Gastrocnemius medialis (tissue), 4 donors: ENCODE measurements at regions not wholly inside any gene's neighbourhood (a gene's known extent, or its start where the extent isn't known, plus 50 kb on each side); places are given as distances from the start of the nearest gene placed in this dataset.

ENCODE experiments used
- CTCF ChIP-seq, 5 experiments: fragments of 450-650 bp in 3 of 5; fragments of 200-600 bp in 2 of 5; sonication (generic) in 2 of 5; IDR thresholded peaks in 4 of 5; conservative IDR thresholded peaks in 1 of 5; 1 replicate in 4 of 5; 2 replicates in 1 of 5; pipeline ENCODE4 v1.5.1; 2016 to 2019; ENCODE audit warnings: antibody characterized with exemption in 5 of 5, mild to moderate bottlenecking in 3 of 5, moderate library complexity in 3 of 5
- POLR2A ChIP-seq, 2 donors: fragments of 450-650 bp; IDR thresholded peaks; one replicate each; pipeline ENCODE4 v1.6.1; 2017; ENCODE audit warnings: antibody characterized with exemption in 2 of 2, mild to moderate bottlenecking in 2 of 2, moderate library complexity in 2 of 2

- no peak for TF ChIP-seq CTCF (IDR thresholded peaks at IDR 0.05 in 4 of 5, conservative IDR thresholded peaks at IDR 0.05 in 1 of 5)
- TF ChIP-seq POLR2A (IDR thresholded peaks at IDR 0.05): no peak
Observed at GRCh38 chr14:41222581-41222980, 384.1 kb upstream of the LRFN5 start.
